ENCODE measurements at regions not wholly inside any gene's neighbourhood (a gene's known extent, or its start where the extent isn't known, plus 50 kb on each side); places are given as distances from the start of the nearest gene placed in this dataset.

GRCh38 chr7:24372961-24373955, 89.3 kb downstream of the NPY start:
- TF ChIP-seq, protein P1, sequence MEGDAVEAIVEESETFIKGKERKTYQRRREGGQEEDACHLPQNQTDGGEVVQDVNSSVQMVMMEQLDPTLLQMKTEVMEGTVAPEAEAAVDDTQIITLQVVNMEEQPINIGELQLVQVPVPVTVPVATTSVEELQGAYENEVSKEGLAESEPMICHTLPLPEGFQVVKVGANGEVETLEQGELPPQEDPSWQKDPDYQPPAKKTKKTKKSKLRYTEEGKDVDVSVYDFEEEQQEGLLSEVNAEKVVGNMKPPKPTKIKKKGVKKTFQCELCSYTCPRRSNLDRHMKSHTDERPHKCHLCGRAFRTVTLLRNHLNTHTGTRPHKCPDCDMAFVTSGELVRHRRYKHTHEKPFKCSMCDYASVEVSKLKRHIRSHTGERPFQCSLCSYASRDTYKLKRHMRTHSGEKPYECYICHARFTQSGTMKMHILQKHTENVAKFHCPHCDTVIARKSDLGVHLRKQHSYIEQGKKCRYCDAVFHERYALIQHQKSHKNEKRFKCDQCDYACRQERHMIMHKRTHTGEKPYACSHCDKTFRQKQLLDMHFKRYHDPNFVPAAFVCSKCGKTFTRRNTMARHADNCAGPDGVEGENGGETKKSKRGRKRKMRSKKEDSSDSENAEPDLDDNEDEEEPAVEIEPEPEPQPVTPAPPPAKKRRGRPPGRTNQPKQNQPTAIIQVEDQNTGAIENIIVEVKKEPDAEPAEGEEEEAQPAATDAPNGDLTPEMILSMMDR (IDR thresholded peaks at IDR 0.05), result no peak
- TF ChIP-seq POLR2AphosphoS5 (IDR thresholded peaks at IDR 0.05) (no peak), POLR2A (IDR thresholded peaks at IDR 0.05) (no peak)

All from stomach (tissue), 4 donors.